HG03520 (cell line): ENCODE measurements at regions not wholly inside any gene's neighbourhood (a gene's known extent, or its start where the extent isn't known, plus 50 kb on each side); places are given as distances from the start of the nearest gene placed in this dataset.

ENCODE experiments used
- ATAC-seq: cut with Tn5 transposase; IDR thresholded peaks from one replicate; pipeline ENCODE4 v1.9.1; 2021; ENCODE audit warnings: mild to moderate bottlenecking, moderate library complexity; ENCODE audit not compliant: unreplicated experiment

- ATAC-seq: no peak
Observed at GRCh38 chr3:144067059-144067458, 95.4 kb downstream of the DIPK2A start.

GRCh38 chr3:144073698-144074097 is 102.1 kb downstream of the DIPK2A start:
- ATAC-seq: no peak

GRCh38 chr3:144079634-144080033 is 108.0 kb downstream of the DIPK2A start:
- no peak for ATAC-seq

GRCh38 chr3:144084929-144085328 is 113.3 kb downstream of the DIPK2A start:
- no peak for ATAC-seq

- ATAC-seq: no peak
Observed at GRCh38 chr3:144085964-144086363, 114.3 kb downstream of the DIPK2A start.

- no peak for ATAC-seq
Observed at GRCh38 chr3:144096016-144096415, 124.4 kb downstream of the DIPK2A start.

- ATAC-seq: no peak
Observed at GRCh38 chr3:144097163-144097562, 125.5 kb downstream of the DIPK2A start.

GRCh38 chr3:144098691-144099090 is 127.1 kb downstream of the DIPK2A start:
- no peak for ATAC-seq

- ATAC-seq: no peak
Observed at GRCh38 chr3:144102421-144102820, 130.8 kb downstream of the DIPK2A start.

- ATAC-seq: no peak
Observed at GRCh38 chr3:144104186-144104585, 132.6 kb downstream of the DIPK2A start.

- ATAC-seq: no peak
Observed at GRCh38 chr3:144104679-144105078, 133.1 kb downstream of the DIPK2A start.

GRCh38 chr3:144105542-144105941 is 133.9 kb downstream of the DIPK2A start:
- ATAC-seq: no peak

- no peak for ATAC-seq
Observed at GRCh38 chr3:144106970-144107369, 135.3 kb downstream of the DIPK2A start.

GRCh38 chr3:144107923-144108322 is 136.3 kb downstream of the DIPK2A start:
- no peak for ATAC-seq

GRCh38 chr3:144109944-144110343 is 138.3 kb downstream of the DIPK2A start:
- peak; percentile 94 for ATAC-seq

- no peak for ATAC-seq
Observed at GRCh38 chr3:144112036-144112435, 140.4 kb downstream of the DIPK2A start.

- ATAC-seq: no peak
Observed at GRCh38 chr3:144112437-144112836, 140.8 kb downstream of the DIPK2A start.

- ATAC-seq: no peak
Observed at GRCh38 chr3:144114767-144115166, 143.1 kb downstream of the DIPK2A start.

GRCh38 chr3:144119633-144120032 is 148.0 kb downstream of the DIPK2A start:
- no peak for ATAC-seq

- no peak for ATAC-seq
Observed at GRCh38 chr3:144121661-144122060, 150.0 kb downstream of the DIPK2A start.

- ATAC-seq: no peak
Observed at GRCh38 chr3:144127014-144127413, 155.4 kb downstream of the DIPK2A start.

- peak; percentile 11 for ATAC-seq
Observed at GRCh38 chr3:144127700-144128099, 156.1 kb downstream of the DIPK2A start.

- peak; percentile 98 for ATAC-seq
Observed at GRCh38 chr3:144128108-144128892, 156.7 kb downstream of the DIPK2A start.
